ENCODE measurements at regions not wholly inside any gene's neighbourhood (a gene's known extent, or its start where the extent isn't known, plus 50 kb on each side); places are given as distances from the start of the nearest gene placed in this dataset.

- no peak for TF ChIP-seq CTCF (IDR thresholded peaks at IDR 0.05)
- TF ChIP-seq POLR2A (IDR thresholded peaks at IDR 0.05), result no peak
Observed at GRCh38 chr13:37956536-37956935, 87.0 kb upstream of the TRPC4 start.

Measured in adrenal gland (tissue), 5 donors.